HUES6 (cell line): ENCODE measurements at regions not wholly inside any gene's neighbourhood (a gene's known extent, or its start where the extent isn't known, plus 50 kb on each side); places are given as distances from the start of the nearest gene placed in this dataset.

Source experiments
- H3K27ac ChIP-seq: 2 replicates; pipeline ENCODE4 v1.7.0; 2013; ENCODE audit warnings: low read depth, mild to moderate bottlenecking, low read length, inconsistent platforms
- H3K27me3 ChIP-seq: 2 replicates; pipeline ENCODE4 v1.6.1; 2013; ENCODE audit warnings: low read length; ENCODE audit not compliant: control insufficient read depth, insufficient read depth
- H3K36me3 ChIP-seq: 2 replicates; pipeline ENCODE4 v1.6.1; 2013; ENCODE audit warnings: low read length; ENCODE audit not compliant: control insufficient read depth, insufficient read depth
- H3K4me1 ChIP-seq: 2 replicates; pipeline ENCODE4 v1.6.1; 2013; ENCODE audit warnings: low read length; ENCODE audit not compliant: control insufficient read depth, insufficient read depth
- H3K4me3 ChIP-seq: 2 replicates; pipeline ENCODE4 v1.5.1; 2013; ENCODE audit warnings: low read depth, low read length
- H3K9ac ChIP-seq: one replicate; pipeline ENCODE4 v1.6.1; 2013; ENCODE audit warnings: mild to moderate bottlenecking, low read length
- H3K9me3 ChIP-seq: 2 replicates; pipeline ENCODE4 v1.6.1; 2013; ENCODE audit warnings: low read depth, low read length; ENCODE audit not compliant: control insufficient read depth, insufficient read depth

DNA sequence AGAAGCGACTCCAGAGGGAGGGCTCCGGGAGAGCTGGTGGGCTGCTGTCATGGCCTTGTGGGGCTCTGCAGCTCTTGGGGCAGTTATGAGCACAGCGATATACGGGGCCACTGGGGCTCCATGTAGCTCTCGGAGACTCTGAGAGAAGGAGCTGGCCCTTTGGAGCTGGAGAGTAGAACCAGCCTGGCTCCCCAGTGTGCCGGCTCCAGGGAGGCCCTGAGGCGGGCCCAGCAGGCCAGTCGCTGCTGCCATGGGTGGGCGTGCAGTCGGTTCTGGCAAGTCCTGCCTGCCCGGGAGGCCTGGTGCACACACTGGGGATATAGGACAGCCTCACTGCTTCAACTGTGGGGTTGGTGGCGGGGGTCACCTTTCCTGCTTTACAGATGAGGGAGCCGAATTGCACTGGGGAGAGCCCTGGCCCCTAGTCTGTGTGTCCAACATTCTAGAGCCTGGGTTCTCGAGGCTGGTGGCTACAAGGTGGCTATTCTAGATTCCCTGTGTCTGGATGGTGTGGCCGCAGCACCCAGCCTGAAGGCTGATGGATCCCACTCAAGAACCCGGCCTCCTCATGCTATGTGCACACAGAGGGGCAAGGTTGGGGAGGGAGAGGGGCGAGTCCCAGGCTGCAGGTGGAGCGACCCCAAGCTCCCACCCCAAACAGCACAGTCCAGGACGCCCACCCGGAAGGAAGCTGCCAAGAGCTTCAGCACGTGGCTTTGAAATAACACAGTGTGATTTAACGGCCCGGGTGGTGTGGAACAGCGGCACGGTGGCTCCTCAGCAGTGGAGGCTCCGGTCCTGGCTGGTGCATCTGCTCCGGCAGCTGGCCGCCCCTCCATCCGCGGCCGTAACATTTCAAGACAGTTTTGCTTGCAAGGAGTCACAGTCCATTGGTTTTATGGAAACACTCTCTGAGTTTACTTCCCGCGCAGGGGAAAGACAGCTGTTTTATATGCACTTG, 188.3 kb upstream of the C14orf180 start:
- Histone ChIP-seq H3K4me3 (no peak overlapping the region), H3K9me3 (no peaks in the 10 kb centered on the region), H3K36me3 (no peaks in the 10 kb centered on the region), H3K4me1 (no peaks in the 10 kb centered on the region), H3K27me3 (no peaks in the 10 kb centered on the region), H3K27ac (no peak overlapping the region), H3K9ac (no peak overlapping the region)

GRCh38 chr14:104392001-104392395, 187.6 kb upstream of the C14orf180 start:
- H3K9ac ChIP-seq: no peak overlapping the region
- no peaks in the 10 kb centered on the region for H3K36me3 ChIP-seq
- no peak overlapping the region for H3K4me3 ChIP-seq
- H3K27ac ChIP-seq: no peak overlapping the region
- H3K9me3 ChIP-seq: peaks cover 5% of the 10 kb centered on the region; the same call in 1 of the 2 replicates
- no peaks in the 10 kb centered on the region for H3K4me1 ChIP-seq
- H3K27me3 ChIP-seq: no peaks in the 10 kb centered on the region

DNA sequence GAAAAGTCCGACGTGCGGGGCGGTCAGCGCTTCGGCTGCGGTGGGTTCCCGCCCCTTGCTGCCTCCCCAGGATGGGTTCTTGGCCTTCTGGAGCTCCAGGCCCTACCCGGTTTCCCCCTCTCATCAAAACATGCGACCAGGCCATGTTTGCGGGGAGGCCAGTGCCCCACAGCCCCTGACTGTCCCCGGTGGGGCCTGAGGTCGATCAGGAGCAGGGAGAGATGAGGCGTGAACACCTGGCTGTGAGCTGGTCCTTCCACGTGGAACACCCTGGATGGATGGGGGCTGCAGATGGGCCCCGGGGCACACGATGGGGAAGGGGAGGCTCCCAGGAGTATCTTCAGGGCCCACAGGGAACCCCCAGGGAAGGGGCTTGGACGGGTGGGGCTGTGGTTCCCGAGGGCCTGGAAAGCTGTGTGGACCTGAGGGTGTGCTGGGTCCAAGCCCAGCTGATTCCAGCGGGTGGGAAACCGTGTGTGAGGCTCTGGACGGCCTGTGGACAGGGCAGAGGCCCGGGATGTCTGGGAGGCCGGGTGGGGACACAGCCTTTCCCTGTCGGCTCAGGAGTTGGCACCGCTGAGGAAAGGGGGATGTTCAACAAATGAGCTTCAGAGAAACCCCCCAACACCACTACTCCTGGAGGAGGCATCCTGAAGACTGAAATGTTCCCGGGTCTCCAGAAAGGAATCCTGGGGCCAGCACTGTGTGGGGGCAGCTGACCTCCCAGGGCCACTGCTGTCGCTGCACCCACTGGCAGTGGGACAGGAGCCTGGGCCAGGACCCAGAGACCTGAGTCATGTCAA, 187.0 kb upstream of the C14orf180 start:
- H3K9me3 ChIP-seq: peaks cover 10% of the 10 kb centered on the region; the same call in 1 of the 2 replicates
- H3K9ac ChIP-seq: no peak overlapping the region
- H3K36me3 ChIP-seq: no peaks in the 10 kb centered on the region
- H3K27me3 ChIP-seq: no peaks in the 10 kb centered on the region
- H3K4me3 ChIP-seq: no peak overlapping the region
- no peaks in the 10 kb centered on the region for H3K4me1 ChIP-seq
- no peak overlapping the region for H3K27ac ChIP-seq

DNA sequence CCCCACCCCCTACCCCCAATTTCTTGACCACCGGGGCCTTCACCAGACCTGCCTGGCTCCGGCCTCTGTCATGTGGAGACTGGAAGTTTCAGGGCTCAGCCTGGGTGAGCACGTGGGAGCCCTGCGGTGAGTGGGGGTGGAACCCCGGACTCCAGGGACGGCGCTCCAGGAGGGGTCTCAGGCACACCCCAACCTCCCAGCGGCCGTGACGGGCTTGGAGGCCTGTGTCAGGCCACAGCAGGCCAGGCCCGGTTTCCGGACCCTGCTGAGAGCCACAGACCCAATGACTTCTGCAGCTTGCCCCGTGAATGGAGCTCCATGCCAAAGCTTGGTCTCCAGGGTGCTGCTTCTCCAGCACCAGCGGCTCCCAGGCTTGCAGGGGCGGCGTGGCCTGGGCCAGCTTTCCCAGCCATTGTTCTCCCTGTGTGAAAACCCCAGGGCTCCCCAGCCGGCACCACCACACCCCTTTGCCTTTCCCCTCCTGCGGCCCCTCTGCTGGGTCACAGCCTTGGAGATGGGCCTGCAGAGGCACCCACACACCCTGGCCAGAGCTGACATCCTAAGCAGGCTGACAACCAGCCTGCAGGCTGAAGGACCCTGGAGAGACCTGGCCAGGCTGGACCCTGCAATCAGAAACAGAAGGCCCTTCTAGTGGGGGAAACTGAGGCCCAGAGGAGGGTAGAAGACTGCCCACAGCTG, 186.2 kb upstream of the C14orf180 start:
- H3K27me3 ChIP-seq: no peaks in the 10 kb centered on the region
- H3K4me1 ChIP-seq: no peaks in the 10 kb centered on the region
- peaks cover 17% of the 10 kb centered on the region; the same call in 1 of the 2 replicates for H3K9me3 ChIP-seq
- H3K4me3 ChIP-seq: no peak overlapping the region
- H3K36me3 ChIP-seq: no peaks in the 10 kb centered on the region
- no peak overlapping the region for H3K9ac ChIP-seq
- no peak overlapping the region for H3K27ac ChIP-seq

DNA sequence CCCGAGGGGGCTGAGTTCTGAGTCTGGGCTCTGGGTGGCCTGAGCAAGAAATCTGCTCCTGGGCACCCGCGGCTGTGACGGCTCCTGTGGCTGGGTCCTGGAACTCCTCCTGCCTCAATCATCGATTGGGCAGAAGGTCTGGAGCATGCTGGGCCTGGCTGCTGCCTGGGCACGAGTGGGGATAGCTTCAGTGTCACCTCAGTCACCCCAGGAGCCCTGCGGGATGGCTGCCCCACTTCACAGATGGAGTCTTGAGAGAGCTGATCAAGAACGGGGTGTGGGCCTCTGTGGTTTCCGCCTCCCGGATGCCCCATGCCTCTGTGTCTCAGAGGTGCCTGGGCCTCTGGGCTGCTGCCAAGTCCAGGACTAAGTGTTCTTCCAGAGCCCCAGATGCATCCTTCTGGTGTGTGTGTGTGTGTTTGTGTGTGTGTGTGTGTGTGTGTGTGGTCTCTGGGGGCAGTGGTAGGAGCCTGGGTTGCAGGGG, 185.6 kb upstream of the C14orf180 start:
- no peaks in the 10 kb centered on the region for H3K4me1 ChIP-seq
- no peak overlapping the region for H3K9ac ChIP-seq
- no peak overlapping the region for H3K27ac ChIP-seq
- H3K9me3 ChIP-seq: peaks cover 22% of the 10 kb centered on the region; the same call in 1 of the 2 replicates
- H3K4me3 ChIP-seq: no peak overlapping the region
- no peaks in the 10 kb centered on the region for H3K27me3 ChIP-seq
- H3K36me3 ChIP-seq: no peaks in the 10 kb centered on the region

DNA sequence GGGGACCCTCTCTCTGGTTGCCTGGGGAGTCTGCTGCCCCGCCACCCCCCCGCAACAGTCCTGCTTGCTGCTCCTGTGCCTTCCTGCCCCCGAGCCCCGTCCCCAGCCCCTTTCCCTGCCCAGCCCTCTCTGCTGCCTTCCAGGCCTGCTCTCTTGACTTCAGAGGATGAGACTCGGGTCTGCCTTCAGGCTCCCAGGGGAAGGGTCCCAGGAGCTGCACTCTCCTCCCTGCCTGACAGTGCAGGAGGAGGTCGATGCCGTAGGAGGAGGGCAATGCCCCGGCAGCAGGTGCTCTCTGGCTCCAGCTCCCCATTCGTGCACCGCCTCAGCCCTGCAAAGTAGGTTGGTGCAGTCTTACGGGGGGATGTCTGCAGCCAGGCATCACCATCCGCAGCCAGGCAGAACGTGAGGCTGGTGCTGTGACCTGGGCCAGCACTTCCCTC, 185.1 kb upstream of the C14orf180 start:
- Histone ChIP-seq H3K4me3 (no peak overlapping the region), H3K9ac (no peak overlapping the region), H3K27ac (no peak overlapping the region), H3K36me3 (no peaks in the 10 kb centered on the region), H3K4me1 (no peaks in the 10 kb centered on the region), H3K27me3 (no peaks in the 10 kb centered on the region), H3K9me3 (peaks cover 25% of the 10 kb centered on the region; the same call in 1 of the 2 replicates)

- H3K27ac ChIP-seq: no peak overlapping the region
- peaks cover 25% of the 10 kb centered on the region; the same call in 1 of the 2 replicates for H3K9me3 ChIP-seq
- H3K4me3 ChIP-seq: no peak overlapping the region
- H3K36me3 ChIP-seq: no peaks in the 10 kb centered on the region
- H3K4me1 ChIP-seq: no peaks in the 10 kb centered on the region
- H3K27me3 ChIP-seq: no peaks in the 10 kb centered on the region
- no peak overlapping the region for H3K9ac ChIP-seq
Measured at GRCh38 chr14:104395276-104395675, 184.3 kb upstream of the C14orf180 start.

DNA sequence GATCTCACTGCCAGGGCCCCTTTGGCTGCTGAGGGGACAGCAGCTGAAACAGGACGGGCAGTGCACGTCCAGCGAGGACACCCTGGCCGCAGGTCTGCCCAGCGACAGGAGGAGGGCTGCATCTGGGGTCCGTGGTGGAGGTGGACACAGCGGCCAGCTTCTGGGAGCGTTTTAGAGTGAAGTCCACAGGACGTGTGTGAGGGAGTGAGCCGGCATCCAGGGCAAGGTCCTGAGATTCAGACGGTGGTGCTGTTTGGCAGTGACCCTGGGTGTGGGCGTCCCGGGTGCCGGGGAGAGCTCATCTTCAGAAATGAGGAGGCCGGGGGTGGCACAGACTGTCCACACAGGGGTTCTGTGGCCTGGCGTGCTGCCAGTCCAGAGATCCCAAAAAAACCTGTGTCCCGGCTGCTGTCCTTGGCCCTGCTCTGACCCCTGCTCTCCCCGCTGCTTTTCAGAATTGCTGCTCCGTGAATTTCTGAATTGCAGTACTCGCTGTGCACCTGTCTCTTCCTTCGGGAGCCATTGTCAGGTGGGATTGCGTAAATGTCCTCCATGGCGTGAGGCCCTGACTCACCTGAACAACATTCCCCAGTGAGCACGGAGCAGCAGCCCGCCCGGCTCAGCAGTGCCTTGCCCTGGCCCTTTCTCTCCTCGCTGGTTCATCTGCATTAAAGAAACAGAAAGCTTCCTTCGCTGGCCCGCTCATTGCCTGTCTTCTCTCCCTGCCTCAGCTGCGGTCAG, 183.5 kb upstream of the C14orf180 start:
- Histone ChIP-seq H3K27me3 (no peaks in the 10 kb centered on the region), H3K4me1 (no peaks in the 10 kb centered on the region), H3K9me3 (peaks cover 25% of the 10 kb centered on the region; the same call in 1 of the 2 replicates)

GRCh38 chr14:104396682-104397470, 182.7 kb upstream of the C14orf180 start:
- H3K4me3 ChIP-seq: no peak overlapping the region
- no peaks in the 10 kb centered on the region for H3K4me1 ChIP-seq
- H3K9me3 ChIP-seq: peaks cover 25% of the 10 kb centered on the region; the same call in 1 of the 2 replicates
- H3K36me3 ChIP-seq: no peaks in the 10 kb centered on the region
- no peaks in the 10 kb centered on the region for H3K27me3 ChIP-seq
- H3K27ac ChIP-seq: no peak overlapping the region
- no peak overlapping the region for H3K9ac ChIP-seq

More for the DNA sequence above, 183.5 kb upstream of the C14orf180 start:
- H3K4me3 ChIP-seq: no peak overlapping the region
- no peak overlapping the region for H3K27ac ChIP-seq
- no peak overlapping the region for H3K9ac ChIP-seq
- H3K36me3 ChIP-seq: no peaks in the 10 kb centered on the region
